ENCODE measurements at regions not wholly inside any gene's neighbourhood (a gene's known extent, or its start where the extent isn't known, plus 50 kb on each side); places are given as distances from the start of the nearest gene placed in this dataset.

- H3K27me3 ChIP-seq (ENCODE audit: low read depth) = no peaks in the 10 kb centered on the region
- H3K36me3 ChIP-seq = no peaks in the 10 kb centered on the region
- intact Hi-C loops (cut with micrococcal nuclease) = no loop called here
- no peak overlapping the region for H3K4me3 ChIP-seq
- H3K9me3 ChIP-seq (replicated peaks) = no peaks in the 10 kb centered on the region
- H3K27ac ChIP-seq (replicated peaks) = no peak overlapping the region
- DNase-seq = no peak
- TF ChIP-seq, protein P1, sequence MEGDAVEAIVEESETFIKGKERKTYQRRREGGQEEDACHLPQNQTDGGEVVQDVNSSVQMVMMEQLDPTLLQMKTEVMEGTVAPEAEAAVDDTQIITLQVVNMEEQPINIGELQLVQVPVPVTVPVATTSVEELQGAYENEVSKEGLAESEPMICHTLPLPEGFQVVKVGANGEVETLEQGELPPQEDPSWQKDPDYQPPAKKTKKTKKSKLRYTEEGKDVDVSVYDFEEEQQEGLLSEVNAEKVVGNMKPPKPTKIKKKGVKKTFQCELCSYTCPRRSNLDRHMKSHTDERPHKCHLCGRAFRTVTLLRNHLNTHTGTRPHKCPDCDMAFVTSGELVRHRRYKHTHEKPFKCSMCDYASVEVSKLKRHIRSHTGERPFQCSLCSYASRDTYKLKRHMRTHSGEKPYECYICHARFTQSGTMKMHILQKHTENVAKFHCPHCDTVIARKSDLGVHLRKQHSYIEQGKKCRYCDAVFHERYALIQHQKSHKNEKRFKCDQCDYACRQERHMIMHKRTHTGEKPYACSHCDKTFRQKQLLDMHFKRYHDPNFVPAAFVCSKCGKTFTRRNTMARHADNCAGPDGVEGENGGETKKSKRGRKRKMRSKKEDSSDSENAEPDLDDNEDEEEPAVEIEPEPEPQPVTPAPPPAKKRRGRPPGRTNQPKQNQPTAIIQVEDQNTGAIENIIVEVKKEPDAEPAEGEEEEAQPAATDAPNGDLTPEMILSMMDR (IDR thresholded peaks at IDR 0.05; ENCODE audit: borderline replicate concordance) = no peak
- H3K4me1 ChIP-seq = no peaks in the 10 kb centered on the region
Measured at GRCh38 chr12:59381106-59381505, 214.7 kb upstream of the SLC16A7 start.

DNA sequence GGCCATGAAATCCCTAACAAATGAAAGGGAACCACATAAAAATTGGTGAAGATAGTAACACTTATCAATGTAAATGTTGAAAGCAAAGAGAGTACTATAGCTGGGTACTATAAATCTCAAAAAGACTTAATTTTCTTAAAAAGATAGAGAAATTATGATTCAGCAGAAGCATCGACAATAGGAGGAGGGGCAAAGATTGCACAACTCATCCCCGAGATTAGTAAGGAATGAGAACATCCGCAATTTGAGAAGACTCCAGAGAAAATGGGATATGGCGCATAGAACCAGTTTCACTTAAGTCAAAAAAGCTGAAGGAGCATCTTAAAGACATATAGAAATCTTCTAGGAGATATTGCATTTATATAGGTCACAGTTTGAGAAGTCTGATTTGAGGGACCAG lies 220.2 kb upstream of the SLC16A7 start:
- H3K27ac ChIP-seq (replicated peaks) = no peak overlapping the region
- H3K4me1 ChIP-seq = no peaks in the 10 kb centered on the region
- TF ChIP-seq, protein P1 (IDR thresholded peaks at IDR 0.05; ENCODE audit: borderline replicate concordance) = no peak
- H3K36me3 ChIP-seq = no peaks in the 10 kb centered on the region
- H3K4me3 ChIP-seq = no peak overlapping the region
- H3K9me3 ChIP-seq (replicated peaks) = no peaks in the 10 kb centered on the region
- intact Hi-C loops (cut with micrococcal nuclease) = no loop called here
- DNase-seq = no peak
- no peaks in the 10 kb centered on the region for H3K27me3 ChIP-seq (ENCODE audit: low read depth)

GRCh38 chr12:59374783-59375182 lies 221.0 kb upstream of the SLC16A7 start:
- H3K36me3 ChIP-seq = no peaks in the 10 kb centered on the region
- DNase-seq = no peak
- H3K27ac ChIP-seq (replicated peaks) = no peak overlapping the region
- intact Hi-C loops (cut with micrococcal nuclease) = no loop called here
- H3K9me3 ChIP-seq (replicated peaks) = no peaks in the 10 kb centered on the region
- no peaks in the 10 kb centered on the region for H3K4me1 ChIP-seq
- H3K4me3 ChIP-seq = no peak overlapping the region
- H3K27me3 ChIP-seq (ENCODE audit: low read depth) = no peaks in the 10 kb centered on the region
- TF ChIP-seq, protein P1 (IDR thresholded peaks at IDR 0.05; ENCODE audit: borderline replicate concordance) = no peak

- Histone ChIP-seq H3K27me3 (ENCODE audit: low read depth) (no peaks in the 10 kb centered on the region), H3K9me3 (replicated peaks) (no peaks in the 10 kb centered on the region), H3K27ac (replicated peaks) (no peak overlapping the region), H3K36me3 (no peaks in the 10 kb centered on the region), H3K4me1 (no peaks in the 10 kb centered on the region), H3K4me3 (no peak overlapping the region)
- TF ChIP-seq, protein P1 (IDR thresholded peaks at IDR 0.05; ENCODE audit: borderline replicate concordance) = no peak
- intact Hi-C loops (cut with micrococcal nuclease) = no loop called here
- no peak for DNase-seq
Measured at GRCh38 chr12:59372956-59373355, 222.9 kb upstream of the SLC16A7 start.

GRCh38 chr12:59370933-59371332 lies 224.9 kb upstream of the SLC16A7 start:
- Histone ChIP-seq H3K4me1 (no peaks in the 10 kb centered on the region), H3K27me3 (ENCODE audit: low read depth) (no peaks in the 10 kb centered on the region), H3K9me3 (replicated peaks) (no peaks in the 10 kb centered on the region), H3K36me3 (no peaks in the 10 kb centered on the region), H3K27ac (replicated peaks) (no peak overlapping the region), H3K4me3 (no peak overlapping the region)
- DNase-seq = no peak
- intact Hi-C loops (cut with micrococcal nuclease) = no loop called here
- TF ChIP-seq, protein P1 (IDR thresholded peaks at IDR 0.05; ENCODE audit: borderline replicate concordance) = no peak

DNA sequence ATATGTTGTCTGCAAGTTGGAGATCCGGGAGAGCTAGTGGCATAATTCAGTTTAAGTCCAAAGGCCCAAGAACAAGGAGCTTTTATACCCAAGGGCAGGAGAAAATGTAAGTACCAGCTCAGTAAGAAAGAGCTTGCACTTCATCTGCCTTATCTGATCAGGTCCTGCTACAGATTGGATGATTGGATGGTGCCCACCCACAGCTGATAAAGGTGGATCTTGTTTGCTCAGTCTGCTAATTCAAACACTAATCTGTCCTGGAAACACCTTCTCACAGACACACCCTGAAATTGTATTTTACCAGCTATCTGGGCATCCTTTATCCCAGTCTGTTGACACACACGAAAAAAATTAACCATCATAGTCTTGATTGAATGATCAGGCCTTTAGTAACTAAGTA lies 230.7 kb upstream of the SLC16A7 start:
- no peak for DNase-seq
- TF ChIP-seq, protein P1 (IDR thresholded peaks at IDR 0.05; ENCODE audit: borderline replicate concordance) = no peak
- Histone ChIP-seq H3K4me3 (no peak overlapping the region), H3K4me1 (no peaks in the 10 kb centered on the region), H3K9me3 (replicated peaks) (no peaks in the 10 kb centered on the region), H3K27me3 (ENCODE audit: low read depth) (no peaks in the 10 kb centered on the region), H3K36me3 (no peaks in the 10 kb centered on the region), H3K27ac (replicated peaks) (no peak overlapping the region)
- intact Hi-C loops (cut with micrococcal nuclease) = no loop called here
